A673 (cell line): ENCODE measurements at regions not wholly inside any gene's neighbourhood (a gene's known extent, or its start where the extent isn't known, plus 50 kb on each side); places are given as distances from the start of the nearest gene placed in this dataset.
"Not testable (repeated sequence)": the region's sequence is repeated elsewhere in the genome, so short reads cannot be mapped to it uniquely, and the experiment has no call there.

ENCODE experiments used
- BruUV-seq: library from RNA; stranded (reverse); fragments of 400-500 nt; replicated peaks from 2 replicates; lab custom pipeline; 2021; lab: Mats Ljungman, UMichigan
- CTCF ChIA-PET: fragments of 300-600 bp; sonication (Branson Sonifier 250); formaldehyde crosslinking; loops from one replicate; lab custom pipeline; 2022; ENCODE audit warnings: antibody characterized with exemption; lab: Charles Lee
- POLR2A ChIA-PET: fragments of 300-600 bp; sonication (Branson Sonifier 250); formaldehyde crosslinking; loops from one replicate; lab custom pipeline; 2022; ENCODE audit warnings: antibody characterized with exemption; ENCODE audit not compliant: low non-redundant PET; lab: Charles Lee
- DNase-seq: peaks from one replicate; pipeline ENCODE4 v3.0.0-alpha.2; 2015; ENCODE audit warnings: low spot score
- H3K27ac ChIP-seq: fragments of 200-600 bp; sonication (generic); 2 replicates; pipeline ENCODE4 v1.5.1; 2016; ENCODE audit warnings: mixed run types, low read depth, mild to moderate bottlenecking, mixed read lengths, antibody characterized with exemption, low read length; ENCODE audit not compliant: poor library complexity, severe bottlenecking
- H3K27me3 ChIP-seq: fragments of 200-600 bp; sonication (generic); replicated peaks from 2 replicates; pipeline ENCODE4 v1.6.1; 2017; ENCODE audit warnings: mixed run types, low read depth, mild to moderate bottlenecking, mixed read lengths, antibody characterized with exemption, low read length; ENCODE audit not compliant: insufficient read depth, poor library complexity
- H3K36me3 ChIP-seq: fragments of 200-600 bp; sonication (generic); 2 replicates; pipeline ENCODE4 v1.6.1; 2016; ENCODE audit warnings: mixed run types, mild to moderate bottlenecking, mixed read lengths, antibody characterized with exemption, low read length; ENCODE audit not compliant: insufficient read depth, poor library complexity, severe bottlenecking
- H3K4me1 ChIP-seq: fragments of 200-600 bp; sonication (generic); 2 replicates; pipeline ENCODE4 v1.6.1; 2017; ENCODE audit warnings: mixed run types, mild to moderate bottlenecking, mixed read lengths, antibody characterized with exemption, low read length; ENCODE audit not compliant: insufficient read depth, poor library complexity, severe bottlenecking
- H3K4me3 ChIP-seq: fragments of 200-600 bp; sonication (generic); 2 replicates; pipeline ENCODE4 v1.5.1; 2016; ENCODE audit warnings: low read depth, mixed run types, mild to moderate bottlenecking, mixed read lengths, low read length; ENCODE audit not compliant: poor library complexity, severe bottlenecking
- H3K9me3 ChIP-seq: fragments of 200-600 bp; sonication (generic); 2 replicates; pipeline ENCODE4 v1.6.1; 2016; ENCODE audit warnings: mixed run types, low read depth, mild to moderate bottlenecking, mixed read lengths, antibody characterized with exemption, low read length; ENCODE audit not compliant: poor library complexity, severe bottlenecking
- EZH2 ChIP-seq: fragments of 200-600 bp; sonication (generic); IDR thresholded peaks from 2 replicates; pipeline ENCODE4 v1.6.1; 2017; ENCODE audit warnings: borderline replicate concordance, low read depth, mild to moderate bottlenecking, mixed read lengths, antibody characterized with exemption, low read length; ENCODE audit not compliant: poor library complexity, severe bottlenecking
- intact Hi-C: fragments of 100-400 bp; cut with micrococcal nuclease; formaldehyde crosslinking; loops from one replicate; pipeline ENCODE4 v1.10.0; 2022; ENCODE audit not compliant: unreplicated experiment
- TF ChIP-seq, protein P1 (sequence below): fragments of 300-800, 200-600 bp; sonication (generic); conservative IDR thresholded peaks from 2 replicates; pipeline ENCODE4 v1.5.1; 2017; ENCODE audit warnings: low read depth, mild to moderate bottlenecking, antibody characterized with exemption, low read length, moderate library complexity, mixed read lengths

DNA sequence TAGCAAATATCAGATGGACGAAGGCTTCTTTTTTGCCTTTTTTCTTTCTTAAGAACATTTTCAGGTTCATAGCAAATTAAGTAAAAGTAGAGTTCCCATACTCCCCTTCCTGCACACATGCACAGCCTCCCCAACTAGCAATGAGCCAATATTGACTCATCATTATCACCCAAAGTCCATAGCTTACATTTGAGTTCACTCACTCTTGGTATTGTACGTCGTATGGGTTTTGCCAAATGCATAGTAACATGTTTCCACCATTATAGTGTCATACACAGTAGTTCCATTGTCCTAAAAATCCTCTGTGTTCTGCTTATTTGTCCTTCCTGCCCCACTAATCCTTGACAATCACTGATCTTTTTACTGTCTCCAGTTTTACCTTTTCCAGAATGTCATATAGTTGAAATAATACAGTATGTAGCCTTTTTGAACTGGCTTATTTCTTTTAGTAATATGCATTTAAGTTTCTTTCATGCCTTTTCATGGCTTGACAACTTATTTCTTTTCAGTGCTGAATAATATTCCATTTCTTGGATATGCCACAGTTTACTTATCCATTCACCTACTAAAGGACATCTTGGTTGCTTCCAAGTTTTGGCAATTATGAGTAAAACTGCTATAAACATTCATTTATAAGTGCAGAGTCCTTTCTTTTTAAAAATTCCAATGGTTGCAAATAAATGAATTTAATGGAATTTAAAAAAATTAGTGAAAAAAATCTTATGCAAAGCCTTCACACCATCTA is 242.1 kb downstream of the ISL1 start:
- DNase-seq: no peak
- ChIA-PET CTCF (no interaction called here), POLR2A (no interaction called here)
- Histone ChIP-seq H3K36me3 (no peaks in the 10 kb centered on the region), H3K9me3 (no peaks in the 10 kb centered on the region), H3K4me1 (no peaks in the 10 kb centered on the region), H3K27me3 (no peaks in the 10 kb centered on the region), H3K4me3 (no peak overlapping the region), H3K27ac (no peak overlapping the region)
- intact Hi-C loops: no loop called here
- no TSS peak for BruUV-seq
- no peak for TF ChIP-seq EZH2
- TF ChIP-seq, protein P1, sequence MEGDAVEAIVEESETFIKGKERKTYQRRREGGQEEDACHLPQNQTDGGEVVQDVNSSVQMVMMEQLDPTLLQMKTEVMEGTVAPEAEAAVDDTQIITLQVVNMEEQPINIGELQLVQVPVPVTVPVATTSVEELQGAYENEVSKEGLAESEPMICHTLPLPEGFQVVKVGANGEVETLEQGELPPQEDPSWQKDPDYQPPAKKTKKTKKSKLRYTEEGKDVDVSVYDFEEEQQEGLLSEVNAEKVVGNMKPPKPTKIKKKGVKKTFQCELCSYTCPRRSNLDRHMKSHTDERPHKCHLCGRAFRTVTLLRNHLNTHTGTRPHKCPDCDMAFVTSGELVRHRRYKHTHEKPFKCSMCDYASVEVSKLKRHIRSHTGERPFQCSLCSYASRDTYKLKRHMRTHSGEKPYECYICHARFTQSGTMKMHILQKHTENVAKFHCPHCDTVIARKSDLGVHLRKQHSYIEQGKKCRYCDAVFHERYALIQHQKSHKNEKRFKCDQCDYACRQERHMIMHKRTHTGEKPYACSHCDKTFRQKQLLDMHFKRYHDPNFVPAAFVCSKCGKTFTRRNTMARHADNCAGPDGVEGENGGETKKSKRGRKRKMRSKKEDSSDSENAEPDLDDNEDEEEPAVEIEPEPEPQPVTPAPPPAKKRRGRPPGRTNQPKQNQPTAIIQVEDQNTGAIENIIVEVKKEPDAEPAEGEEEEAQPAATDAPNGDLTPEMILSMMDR: no peak

GRCh38 chr5:51632027-51632426 is 248.8 kb downstream of the ISL1 start:
- Histone ChIP-seq H3K9me3 (no peaks in the 10 kb centered on the region), H3K4me1 (no peaks in the 10 kb centered on the region), H3K36me3 (no peaks in the 10 kb centered on the region), H3K27ac (no peak overlapping the region), H3K27me3 (no peaks in the 10 kb centered on the region), H3K4me3 (no peak overlapping the region)
- ChIA-PET CTCF (no interaction called here), POLR2A (no interaction called here)
- DNase-seq: no peak
- intact Hi-C loops: no loop called here
- no TSS peak for BruUV-seq
- TF ChIP-seq, protein P1: no peak
- no peak for TF ChIP-seq EZH2

DNA sequence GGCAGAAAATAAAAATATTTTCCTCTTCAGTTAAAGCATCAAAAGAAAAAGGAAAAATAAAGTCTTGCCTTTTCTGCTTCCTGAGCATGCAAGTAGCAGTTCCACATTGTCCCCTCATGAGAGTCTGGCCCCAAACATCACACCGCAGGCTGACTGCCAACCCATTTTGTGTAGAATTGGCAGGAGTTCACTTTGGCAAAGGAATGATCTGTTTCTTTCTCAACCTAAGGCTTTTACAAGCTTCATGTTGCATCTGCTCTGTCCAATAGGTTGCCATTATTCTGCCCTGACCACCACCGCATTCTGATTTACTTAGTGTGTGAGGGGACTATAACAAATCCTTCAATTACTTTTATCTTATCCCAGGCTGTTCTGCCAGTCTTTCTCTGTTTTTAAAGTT is 249.5 kb downstream of the ISL1 start:
- Histone ChIP-seq H3K4me3 (no peak overlapping the region), H3K4me1 (no peaks in the 10 kb centered on the region), H3K27ac (no peak overlapping the region), H3K27me3 (no peaks in the 10 kb centered on the region), H3K36me3 (no peaks in the 10 kb centered on the region), H3K9me3 (no peaks in the 10 kb centered on the region)
- POLR2A ChIA-PET: no interaction called here
- BruUV-seq: no TSS peak
- intact Hi-C loops: no loop called here
- CTCF ChIA-PET: no interaction called here
- no peak for TF ChIP-seq EZH2
- TF ChIP-seq, protein P1: no peak
- no peak for DNase-seq

GRCh38 chr5:51636973-51637372 is 253.7 kb downstream of the ISL1 start:
- DNase-seq, H3K36me3 ChIP-seq, CTCF ChIA-PET, H3K27me3 ChIP-seq, H3K27ac ChIP-seq, H3K9me3 ChIP-seq, BruUV-seq, intact Hi-C loops, H3K4me1 ChIP-seq, POLR2A ChIA-PET, H3K4me3 ChIP-seq: not testable (repeated sequence)
